ENCODE measurements at regions not wholly inside any gene's neighbourhood (a gene's known extent, or its start where the extent isn't known, plus 50 kb on each side); places are given as distances from the start of the nearest gene placed in this dataset.

- H3K9me2 ChIP-seq = no peaks in the 10 kb centered on the region
- 19% methylated on average over 6 of the region's 6 CpGs for WGBS (ENCODE audit: low lambda C conversion rate)
- no peaks in the 10 kb centered on the region for H4K20me1 ChIP-seq (ENCODE audit: insufficient read depth)
- H2AFZ ChIP-seq (ENCODE audit: low read depth) = no peak overlapping the region
- no peaks in the 10 kb centered on the region for H3K4me1 ChIP-seq (ENCODE audit: control insufficient read depth in 1 of 2, insufficient read depth in 2 of 2, low read depth in 1 of 2, low read length in 1 of 2)
- no peak for TF ChIP-seq RAD21 (IDR thresholded peaks at IDR 0.05; ENCODE audit: low read length)
- H3K79me2 ChIP-seq (ENCODE audit: insufficient read depth) = no peaks in the 10 kb centered on the region
- no peaks in the 10 kb centered on the region for H3K36me3 ChIP-seq (replicated peaks in 1 of 2; ENCODE audit: control insufficient read depth in 1 of 2, insufficient read depth in 2 of 2, low read length in 1 of 2)
- no peaks in the 10 kb centered on the region for H3K9me3 ChIP-seq
- H3K27me3 ChIP-seq (ENCODE audit: insufficient read depth) = no peaks in the 10 kb centered on the region
- no peak overlapping the region for H3K4me3 ChIP-seq (ENCODE audit: low read depth in 2 of 2, low read length in 1 of 2)
- H3K27ac ChIP-seq (ENCODE audit: low read depth in 2 of 2, low read length in 1 of 2) = no peak overlapping the region
- CTCF ChIA-PET = interaction anchor here (0.7 to 1.6 kb wide), 5 partner anchors 1498 to 1971 kb away, joined by 3 to 9 read pairs (median 3); no protein-coding TSS in a partner anchor
- no peak overlapping the region for H3K9ac ChIP-seq
- H3K4me2 ChIP-seq = no peak overlapping the region
- POLR2A ChIA-PET = no interaction called here
- DNase-seq = no peak
- no peaks in the 10 kb centered on the region for H3F3A ChIP-seq (replicated peaks; ENCODE audit: insufficient read depth)
Measured at GRCh38 chr20:56178219-56178618, 70.3 kb upstream of the MC3R start.

DNA sequence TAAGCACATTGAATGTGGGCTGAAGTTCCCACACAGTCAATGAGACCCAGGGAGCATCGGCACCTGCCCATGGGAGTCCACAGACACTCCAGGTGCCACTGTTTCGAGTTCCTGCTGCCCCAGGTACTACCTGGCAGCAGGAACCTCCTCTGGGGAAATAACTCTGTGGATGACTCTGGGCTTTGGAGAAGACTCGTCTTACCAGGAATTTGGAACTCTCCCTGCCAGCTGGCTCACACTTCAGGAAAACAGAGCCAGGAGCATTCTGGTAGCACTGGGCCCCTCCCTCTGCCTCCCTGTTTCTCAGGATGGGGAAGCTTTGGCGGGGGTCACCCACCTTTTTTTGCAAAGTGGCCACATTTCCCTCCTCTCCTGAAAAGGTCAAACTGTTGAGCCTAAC lies 69.5 kb upstream of the MC3R start:
- CTCF ChIA-PET = interaction anchor here (1.6 kb wide), 1 partner anchor 1511 kb away, joined by 9 read pairs; no protein-coding TSS in a partner anchor
- 16% methylated on average over 2 of the region's 4 CpGs for WGBS (ENCODE audit: low lambda C conversion rate)
- H3K9me2 ChIP-seq = no peaks in the 10 kb centered on the region

More for the DNA sequence above, 69.5 kb upstream of the MC3R start:
- Histone ChIP-seq H3K27me3 (ENCODE audit: insufficient read depth) (no peaks in the 10 kb centered on the region), H3K36me3 (replicated peaks in 1 of 2; ENCODE audit: control insufficient read depth in 1 of 2, insufficient read depth in 2 of 2, low read length in 1 of 2) (no peaks in the 10 kb centered on the region), H4K20me1 (ENCODE audit: insufficient read depth) (no peaks in the 10 kb centered on the region), H3K4me2 (no peak overlapping the region), H3K4me3 (ENCODE audit: low read depth in 2 of 2, low read length in 1 of 2) (no peak overlapping the region), H3K79me2 (ENCODE audit: insufficient read depth) (no peaks in the 10 kb centered on the region), H3K9ac (no peak overlapping the region), H3F3A (replicated peaks; ENCODE audit: insufficient read depth) (no peaks in the 10 kb centered on the region), H2AFZ (ENCODE audit: low read depth) (no peak overlapping the region), H3K4me1 (ENCODE audit: control insufficient read depth in 1 of 2, insufficient read depth in 2 of 2, low read depth in 1 of 2, low read length in 1 of 2) (no peaks in the 10 kb centered on the region), H3K9me3 (no peaks in the 10 kb centered on the region), H3K27ac (ENCODE audit: low read depth in 2 of 2, low read length in 1 of 2) (no peak overlapping the region)
- DNase-seq = no peak
- TF ChIP-seq ELF1 (IDR thresholded peaks at IDR 0.05) (no peak), FOXM1 (IDR thresholded peaks at IDR 0.05; ENCODE audit: low read depth) (no peak), USF2 (IDR thresholded peaks at IDR 0.05; ENCODE audit: borderline replicate concordance, low read depth, low read length) (no peak), RXRA (IDR thresholded peaks at IDR 0.05; ENCODE audit: borderline replicate concordance, low read depth) (no peak), FOSL2 (IDR thresholded peaks at IDR 0.05; ENCODE audit: borderline replicate concordance, low read depth) (no peak), USF1 (IDR thresholded peaks at IDR 0.05; ENCODE audit: borderline replicate concordance, low read depth) (no peak), SIN3A (IDR thresholded peaks at IDR 0.05; ENCODE audit: borderline replicate concordance, low read depth, low read length) (no peak), FOXJ3 (CRISPR knock-in tag; IDR thresholded peaks at IDR 0.05) (no peak), REST (IDR thresholded peaks at IDR 0.05; ENCODE audit: low read depth, low read length) (no peak), PBX3 (IDR thresholded peaks at IDR 0.05) (no peak), TAF1 (IDR thresholded peaks at IDR 0.05; ENCODE audit: borderline replicate concordance, low read depth, low read length) (no peak), NFIC (IDR thresholded peaks at IDR 0.05; ENCODE audit: borderline replicate concordance) (no peak), SMC3 (IDR thresholded peaks at IDR 0.05; ENCODE audit: low read depth, low read length) (no peak), EP300 (IDR thresholded peaks at IDR 0.05; ENCODE audit: borderline replicate concordance in 1 of 2, low read depth in 1 of 2, low read length in 1 of 2) (no peak), GABPA (IDR thresholded peaks at IDR 0.05; ENCODE audit: low read depth) (no peak), TCF12 (IDR thresholded peaks at IDR 0.05) (no peak)
- POLR2A ChIA-PET = no interaction called here

Data from SK-N-SH (cell line).